ENCODE measurements at regions not wholly inside any gene's neighbourhood (a gene's known extent, or its start where the extent isn't known, plus 50 kb on each side); places are given as distances from the start of the nearest gene placed in this dataset.
"Not testable (repeated sequence)": the region's sequence is repeated elsewhere in the genome, so short reads cannot be mapped to it uniquely, and the experiment has no call there.

DNA sequence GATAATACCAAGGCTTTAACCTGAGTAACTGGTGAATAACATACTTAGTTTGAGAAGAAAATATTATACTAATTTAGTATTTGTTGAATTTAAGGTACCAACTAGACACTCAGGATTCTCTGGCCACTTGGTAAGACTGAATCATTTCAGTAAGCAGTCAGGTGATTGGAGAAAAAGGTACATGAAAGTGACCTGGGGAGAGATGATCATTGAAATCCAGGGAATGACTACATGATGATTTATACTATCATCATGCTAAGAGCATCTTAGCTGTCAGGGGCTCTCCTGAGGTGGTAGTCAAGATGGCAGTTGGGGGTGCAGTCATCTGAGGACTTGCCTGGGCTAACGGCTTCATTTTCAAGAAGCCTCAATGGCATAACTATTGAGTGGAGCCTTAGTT is 571.2 kb upstream of the ACVR2A start:
- DNase-seq (ENCODE audit: low read depth) = no peak

- no peak for DNase-seq (ENCODE audit: low read depth)
Measured at GRCh38 chr2:147273106-147273505, 571.7 kb upstream of the ACVR2A start.

DNA sequence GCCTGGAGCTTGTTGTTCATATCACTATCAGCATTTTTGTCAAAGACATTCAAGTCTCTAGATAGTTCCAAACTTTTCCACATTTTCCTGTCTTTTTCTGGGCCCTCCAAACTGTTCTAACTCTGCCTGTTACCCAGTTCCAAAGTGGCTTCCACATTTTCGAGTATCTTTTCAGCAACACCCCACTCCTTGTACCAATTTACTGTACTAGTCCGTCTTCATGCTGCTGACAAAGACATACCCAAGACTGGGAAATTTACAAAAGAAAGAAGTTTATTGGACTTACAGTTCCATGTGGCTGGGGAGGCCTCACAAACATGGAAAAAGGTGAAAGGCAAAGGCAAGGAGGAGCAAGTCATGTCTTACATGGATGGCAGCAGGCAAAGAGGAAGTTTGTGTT is 575.2 kb upstream of the ACVR2A start:
- not testable (repeated sequence) for DNase-seq (ENCODE audit: low read depth)

- no peak for DNase-seq (ENCODE audit: low read depth)
Measured at GRCh38 chr2:147260241-147260640, 584.6 kb upstream of the ACVR2A start.

- DNase-seq (ENCODE audit: low read depth) = no peak
Measured at GRCh38 chr2:147255812-147256211, 589.0 kb upstream of the ACVR2A start.

DNA sequence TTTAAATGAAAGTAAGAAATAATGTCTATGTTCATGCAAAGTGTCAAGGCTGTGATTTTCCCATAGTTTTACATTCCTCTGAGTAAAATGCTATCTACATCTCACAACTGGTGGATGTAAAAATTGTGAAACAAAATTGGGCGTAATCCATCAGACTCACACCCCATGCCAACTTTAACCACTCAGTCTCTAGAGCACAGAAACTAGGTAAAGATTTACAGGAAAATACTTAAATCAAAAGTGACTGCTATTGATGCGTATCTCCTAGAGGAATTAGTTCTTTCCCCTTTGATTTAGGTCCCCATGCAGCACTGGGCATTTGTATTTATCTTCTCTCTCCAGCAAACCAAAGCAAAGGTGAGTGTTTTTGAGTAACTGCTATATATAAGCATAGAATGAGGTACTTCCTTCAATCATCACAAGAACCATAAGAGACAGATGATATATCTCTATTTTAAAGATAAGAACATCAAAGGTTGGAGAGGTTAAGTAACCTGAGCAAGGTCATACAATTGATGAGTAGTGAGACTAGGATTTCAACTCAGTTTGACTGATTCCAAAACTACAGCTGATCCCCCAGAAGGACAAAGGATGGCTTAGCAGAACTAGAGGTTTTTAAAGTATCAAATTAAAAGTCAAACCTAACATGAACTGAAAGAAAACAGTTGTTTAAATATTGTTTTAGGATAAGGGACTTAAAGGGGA is 594.0 kb upstream of the ACVR2A start:
- DNase-seq (ENCODE audit: low read depth) = no peak

GRCh38 chr2:147247749-147248148 is 597.1 kb upstream of the ACVR2A start:
- DNase-seq (ENCODE audit: low read depth) = no peak

GRCh38 chr2:147242445-147242844 is 602.4 kb upstream of the ACVR2A start:
- no peak for DNase-seq (ENCODE audit: low read depth)

GRCh38 chr2:147236601-147237000 is 608.2 kb upstream of the ACVR2A start:
- DNase-seq (ENCODE audit: low read depth) = no peak

- no peak for DNase-seq (ENCODE audit: low read depth)
Measured at GRCh38 chr2:147232225-147232669, 612.6 kb upstream of the ACVR2A start.

- no peak for DNase-seq (ENCODE audit: low read depth)
Measured at GRCh38 chr2:147231607-147232006, 613.2 kb upstream of the ACVR2A start.

DNA sequence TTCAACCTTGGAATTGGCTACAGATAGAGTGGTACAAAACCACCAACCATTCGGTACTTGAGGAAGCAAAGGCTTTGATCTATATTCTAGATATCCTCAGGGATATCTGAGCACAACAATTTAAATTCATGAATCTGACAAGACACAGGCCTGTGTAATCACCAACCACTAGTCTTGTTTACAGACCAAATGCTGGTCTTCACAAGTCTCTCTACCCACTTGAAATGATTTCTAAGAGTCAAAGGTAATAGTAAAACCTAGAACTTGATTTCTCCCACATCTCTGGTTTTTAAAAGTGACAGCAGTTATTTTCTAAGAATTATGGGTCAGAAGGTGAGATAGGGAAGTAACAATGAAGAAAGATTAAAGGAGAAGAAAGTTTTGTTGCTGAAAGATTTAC is 613.7 kb upstream of the ACVR2A start:
- DNase-seq (ENCODE audit: low read depth) = no peak

GRCh38 chr2:147227313-147227712 is 617.5 kb upstream of the ACVR2A start:
- no peak for DNase-seq (ENCODE audit: low read depth)

- DNase-seq (ENCODE audit: low read depth) = no peak
Measured at GRCh38 chr2:147224070-147224469, 620.8 kb upstream of the ACVR2A start.

DNA sequence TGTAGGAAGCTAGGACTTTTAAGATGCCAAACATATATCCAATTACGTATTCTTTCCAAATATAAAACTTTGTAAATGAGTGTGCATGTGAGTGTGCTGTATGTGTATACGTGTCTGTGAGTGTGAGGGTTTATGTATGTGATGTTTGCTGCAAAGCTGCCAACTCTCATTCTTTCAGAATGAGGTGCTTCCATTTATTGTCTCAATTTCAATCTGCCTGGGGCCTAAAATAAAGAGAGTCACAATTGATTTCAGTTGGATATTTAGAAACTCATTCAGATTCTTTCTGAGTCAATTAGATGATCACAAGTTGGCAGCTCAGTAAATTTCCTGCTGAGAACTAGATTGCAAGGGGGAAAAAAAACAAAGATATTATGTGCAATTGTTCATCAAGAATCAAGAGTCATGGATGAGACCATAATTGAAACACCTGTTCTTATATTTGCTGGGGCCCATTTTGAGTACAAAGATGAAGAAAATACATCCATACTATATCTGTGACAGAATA is 621.2 kb upstream of the ACVR2A start:
- no peak for DNase-seq (ENCODE audit: low read depth)

- no peak for DNase-seq (ENCODE audit: low read depth)
Measured at GRCh38 chr2:147223119-147223518, 621.7 kb upstream of the ACVR2A start.

DNA sequence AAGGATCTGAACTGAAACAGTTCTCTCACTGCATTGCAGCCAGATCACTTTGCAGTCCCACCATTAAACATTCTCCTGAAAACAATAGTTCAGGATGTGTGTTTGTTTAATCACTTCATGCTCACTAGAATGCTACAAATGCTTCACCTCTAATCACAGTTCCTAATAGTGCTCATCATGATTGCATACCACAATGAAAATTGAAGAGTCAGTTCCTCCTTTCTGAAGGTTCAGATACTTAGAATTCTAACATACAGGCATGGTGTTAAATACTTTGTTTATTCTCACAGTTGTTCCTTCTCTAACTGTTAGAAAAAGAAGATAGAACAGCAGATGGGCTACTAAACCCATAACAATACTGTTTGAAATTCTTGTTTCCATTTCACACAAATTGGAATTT is 622.3 kb upstream of the ACVR2A start:
- DNase-seq (ENCODE audit: low read depth) = no peak

DNA sequence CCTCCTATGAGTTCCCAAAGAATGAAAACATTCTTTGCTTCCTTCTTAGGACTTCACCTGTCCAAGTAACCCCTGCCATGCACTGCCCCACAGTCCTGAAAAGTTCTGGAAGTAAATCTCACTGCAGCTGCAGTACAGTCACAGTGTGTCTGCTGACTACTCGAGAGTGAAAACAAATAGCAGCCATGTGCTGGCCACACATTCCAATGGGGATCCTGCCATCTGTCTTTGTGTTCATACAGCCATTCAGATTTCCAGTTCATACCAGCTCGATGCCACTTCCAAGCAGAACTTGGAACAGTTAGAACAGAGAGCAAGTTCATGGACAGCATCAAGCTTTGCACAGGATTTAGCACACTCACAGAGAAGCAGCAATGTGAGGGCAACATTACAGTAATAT is 629.9 kb upstream of the ACVR2A start:
- DNase-seq (ENCODE audit: low read depth) = no peak

- DNase-seq (ENCODE audit: low read depth) = no peak
Measured at GRCh38 chr2:147211484-147211883, 633.3 kb upstream of the ACVR2A start.

DNA sequence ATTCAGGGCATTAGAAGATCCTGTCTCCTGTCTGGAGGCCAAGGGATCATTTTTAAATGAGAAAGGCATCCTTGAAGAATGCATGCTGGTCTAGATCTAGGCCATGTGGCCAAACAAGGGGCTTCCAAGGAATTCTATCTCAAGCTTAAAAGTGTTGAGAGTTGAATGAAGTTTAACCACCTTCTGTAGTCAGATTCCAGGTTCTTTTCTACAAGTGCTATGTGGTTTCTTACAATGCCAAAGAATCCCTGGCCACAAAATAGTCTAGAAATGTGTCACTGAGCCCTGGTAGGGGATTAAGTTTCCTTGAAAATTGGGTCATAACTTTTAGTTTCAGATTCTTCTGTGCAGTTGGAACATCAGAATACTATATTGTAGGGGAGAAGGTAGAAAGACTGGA is 640.7 kb upstream of the ACVR2A start:
- DNase-seq (ENCODE audit: low read depth) = no peak

GRCh38 chr2:147198651-147199171 is 646.1 kb upstream of the ACVR2A start:
- DNase-seq (ENCODE audit: low read depth) = no peak

DNA sequence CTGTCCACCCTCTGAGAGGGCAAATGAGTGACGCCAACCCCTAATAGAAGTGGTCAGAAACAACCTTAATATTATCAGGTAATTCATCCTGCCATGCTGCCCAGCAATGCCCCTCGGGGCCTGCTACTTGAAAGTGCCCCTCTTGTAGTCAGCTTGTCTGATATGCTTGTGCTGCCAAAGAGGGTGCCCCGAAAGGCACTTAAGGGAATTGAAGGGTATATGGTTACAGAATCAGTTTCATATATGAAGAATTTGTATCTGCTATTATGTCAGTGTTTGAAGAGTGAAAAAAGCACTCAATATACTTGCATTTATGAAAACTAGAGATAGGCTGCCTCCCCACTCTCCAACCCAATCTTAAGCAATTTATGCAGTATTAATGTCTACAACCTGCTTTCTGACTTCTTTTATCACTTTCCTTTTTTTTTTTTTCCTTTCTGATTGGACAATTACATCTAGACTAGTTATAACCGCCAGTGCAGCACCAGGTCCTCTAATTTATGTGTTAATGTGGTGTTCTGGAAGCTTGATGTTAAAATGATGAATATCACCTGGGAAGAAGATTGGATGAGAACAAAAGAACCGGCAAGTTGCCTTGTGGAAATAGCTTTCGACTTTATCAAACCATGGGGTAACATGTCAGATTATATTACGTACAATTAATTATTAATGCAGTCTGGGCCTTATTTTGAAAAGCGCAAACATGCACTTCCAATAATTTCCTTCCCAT is 646.9 kb upstream of the ACVR2A start:
- DNase-seq (ENCODE audit: low read depth) = no peak

- peak; percentile 2 for DNase-seq (ENCODE audit: low read depth)
Measured at GRCh38 chr2:147182260-147182659, 662.6 kb upstream of the ACVR2A start.
